Pulmonary artery endothelial cell (primary cell): ENCODE measurements at regions not wholly inside any gene's neighbourhood (a gene's known extent, or its start where the extent isn't known, plus 50 kb on each side); places are given as distances from the start of the nearest gene placed in this dataset.

Experiments used
- DNase-seq: peaks from one replicate; pipeline ENCODE4 v3.0.0-alpha.2; 2011; ENCODE audit warnings: low read depth, low spot score

GRCh38 chr10:118501637-118502440, 93.6 kb downstream of the PRLHR start:
- DNase-seq: no peak

DNA sequence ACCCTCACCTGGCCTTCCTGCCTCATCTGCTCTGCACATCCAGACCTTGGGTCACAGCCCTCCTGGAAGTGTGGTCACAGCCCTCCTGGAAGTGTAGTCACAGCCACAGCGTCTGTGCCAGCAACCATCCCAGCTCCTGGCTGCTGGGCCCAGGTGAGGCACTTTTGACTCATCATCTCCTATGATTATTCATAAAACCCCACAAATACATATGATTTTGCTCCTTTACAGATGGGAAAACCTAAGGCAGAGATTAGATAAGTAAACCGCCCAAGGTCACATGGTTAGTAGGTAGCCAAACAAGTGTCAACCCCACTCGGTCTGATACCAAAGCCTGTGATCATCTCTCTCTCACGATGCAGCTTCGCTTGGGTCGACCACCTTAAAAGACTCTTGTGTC, 94.3 kb downstream of the PRLHR start:
- DNase-seq: no peak

- DNase-seq: no peak
These were observed 94.9 kb downstream of the PRLHR start for GRCh38 chr10:118500477-118501104.

DNA sequence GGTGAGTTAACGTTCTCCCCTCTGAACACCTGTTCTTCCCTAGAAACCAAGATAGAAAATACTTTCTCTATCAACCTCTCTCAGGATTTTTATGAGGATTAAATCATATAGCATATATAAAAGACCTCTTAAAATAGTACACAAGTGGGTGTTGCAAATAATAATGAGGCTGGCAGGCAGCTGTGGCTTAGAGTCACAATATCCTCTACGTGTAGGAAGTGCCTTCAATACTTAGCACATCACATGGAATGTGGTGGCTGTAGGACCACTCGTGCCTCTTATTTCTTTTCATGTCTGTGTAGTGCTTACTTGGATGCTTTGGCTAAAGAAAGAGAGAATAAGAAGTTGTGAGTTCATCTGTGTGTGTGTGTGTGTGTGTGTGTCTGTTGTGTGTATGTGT, 96.3 kb downstream of the PRLHR start:
- DNase-seq: no peak

GRCh38 chr10:118498623-118499022, 96.8 kb downstream of the PRLHR start:
- no peak for DNase-seq

DNA sequence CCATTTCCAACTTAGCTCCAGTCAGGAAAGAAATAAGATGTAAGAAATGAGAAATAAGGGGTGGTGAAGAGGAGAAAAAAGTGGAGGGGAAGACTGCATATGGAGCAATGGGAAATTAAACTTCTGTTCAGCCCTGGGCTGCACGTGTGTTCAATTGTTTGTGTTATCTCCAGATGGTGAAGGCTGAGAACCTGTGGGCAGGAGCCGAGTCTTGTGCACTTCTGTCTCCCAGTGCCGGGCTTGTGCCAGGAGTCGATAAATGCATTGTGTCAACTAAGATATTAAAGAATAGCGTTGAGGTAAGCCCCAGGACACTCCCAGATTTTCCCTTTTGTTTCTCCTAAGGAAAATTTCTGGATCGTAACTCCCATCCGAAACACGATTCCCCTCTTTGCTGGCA, 98.2 kb downstream of the PRLHR start:
- DNase-seq: no peak

DNA sequence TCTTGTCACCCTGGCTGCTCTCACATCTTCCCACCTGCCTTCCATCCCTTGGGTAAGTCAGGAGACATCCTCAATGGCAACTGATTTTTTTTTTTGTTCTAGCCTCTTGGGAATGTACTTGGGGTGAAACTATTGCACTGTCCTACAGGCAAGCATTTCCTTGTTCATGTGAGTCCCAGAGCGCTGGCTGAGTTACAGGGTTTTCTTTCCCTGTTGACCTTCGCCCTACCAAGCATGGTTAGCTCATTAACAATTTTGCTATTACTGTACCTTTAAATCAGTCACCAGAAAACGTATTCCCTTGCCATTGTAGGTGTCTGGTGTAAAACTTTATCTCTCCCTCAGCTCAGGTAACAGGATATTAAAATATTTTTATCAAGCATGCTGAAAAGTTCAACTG, 98.9 kb downstream of the PRLHR start:
- no peak for DNase-seq

DNA sequence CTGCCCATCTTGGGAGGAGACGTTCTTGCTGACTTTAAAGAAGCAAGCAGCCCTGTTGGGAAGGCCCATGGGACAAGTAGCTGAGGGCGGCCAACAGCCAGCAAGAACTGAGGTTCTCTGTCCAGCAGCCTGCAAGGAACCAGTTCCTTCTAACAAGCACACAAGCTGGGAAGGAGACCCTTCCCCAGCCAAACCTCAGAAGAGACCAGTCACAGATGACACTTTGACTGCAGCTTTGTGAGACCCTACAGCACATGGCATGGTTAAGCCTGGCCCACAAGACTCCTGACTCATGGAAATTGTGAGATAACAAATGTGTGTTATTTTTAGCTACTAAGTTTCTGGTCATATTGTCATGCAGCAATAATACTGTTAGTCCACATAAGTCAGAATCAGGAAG, 99.9 kb downstream of the PRLHR start:
- no peak for DNase-seq

- DNase-seq: no peak
These were observed 104.4 kb downstream of the PRLHR start for GRCh38 chr10:118491055-118491454.

- no peak for DNase-seq
These were observed 106.5 kb downstream of the PRLHR start for GRCh38 chr10:118488710-118489497.

GRCh38 chr10:118485641-118486040, 109.8 kb downstream of the PRLHR start:
- DNase-seq: no peak

DNA sequence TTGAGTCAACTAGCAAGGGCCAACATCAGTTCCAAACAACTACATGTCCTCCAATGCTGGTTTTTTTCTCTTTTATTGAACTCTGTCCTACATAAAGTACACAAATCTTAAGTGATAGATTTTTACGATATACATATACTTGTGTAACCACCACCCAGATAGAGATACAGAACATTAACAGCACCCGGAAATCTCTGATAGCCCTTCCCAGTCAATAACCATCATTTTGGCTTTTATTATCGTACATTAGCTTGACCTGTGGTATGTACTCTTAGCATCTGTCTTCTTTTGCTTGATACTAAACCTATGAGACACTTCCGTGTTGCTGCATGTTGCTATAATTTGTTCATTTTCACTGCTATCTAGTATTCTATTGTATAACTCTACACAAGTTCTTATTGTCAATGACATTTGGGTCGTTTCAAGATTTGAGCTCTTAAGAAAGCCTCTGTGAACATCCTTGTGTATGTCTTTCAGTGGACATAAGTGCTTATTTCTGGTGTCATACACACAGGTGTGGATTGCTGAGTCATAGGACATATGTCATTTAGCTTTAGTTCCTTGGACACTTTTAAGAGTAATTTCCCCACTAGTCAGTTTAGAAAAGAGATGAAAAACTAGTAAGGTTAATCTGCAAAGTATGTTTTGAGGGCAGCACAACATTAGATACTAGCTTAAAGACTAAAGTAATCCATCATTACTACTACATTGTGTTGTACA, 111.1 kb downstream of the PRLHR start:
- DNase-seq: no peak

DNA sequence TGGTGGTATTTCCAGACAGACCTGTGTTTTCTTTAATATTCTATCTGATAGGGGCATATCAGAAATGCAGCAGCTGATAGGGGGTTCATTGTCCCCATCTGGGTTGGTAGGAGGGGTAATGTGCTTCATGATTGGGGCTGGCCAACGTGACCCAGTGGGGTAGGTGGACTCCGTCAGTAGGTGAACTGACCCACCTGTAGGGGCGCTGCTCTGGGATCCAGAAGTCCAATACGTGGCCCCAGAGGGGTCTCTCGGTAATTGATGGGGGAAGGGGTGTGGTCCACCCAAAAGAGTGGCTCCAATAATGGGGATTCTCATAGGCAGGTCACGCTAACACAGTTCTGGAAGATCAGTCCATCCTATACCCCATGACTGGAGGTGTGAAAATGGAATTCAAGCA, 112.0 kb downstream of the PRLHR start:
- no peak for DNase-seq

DNA sequence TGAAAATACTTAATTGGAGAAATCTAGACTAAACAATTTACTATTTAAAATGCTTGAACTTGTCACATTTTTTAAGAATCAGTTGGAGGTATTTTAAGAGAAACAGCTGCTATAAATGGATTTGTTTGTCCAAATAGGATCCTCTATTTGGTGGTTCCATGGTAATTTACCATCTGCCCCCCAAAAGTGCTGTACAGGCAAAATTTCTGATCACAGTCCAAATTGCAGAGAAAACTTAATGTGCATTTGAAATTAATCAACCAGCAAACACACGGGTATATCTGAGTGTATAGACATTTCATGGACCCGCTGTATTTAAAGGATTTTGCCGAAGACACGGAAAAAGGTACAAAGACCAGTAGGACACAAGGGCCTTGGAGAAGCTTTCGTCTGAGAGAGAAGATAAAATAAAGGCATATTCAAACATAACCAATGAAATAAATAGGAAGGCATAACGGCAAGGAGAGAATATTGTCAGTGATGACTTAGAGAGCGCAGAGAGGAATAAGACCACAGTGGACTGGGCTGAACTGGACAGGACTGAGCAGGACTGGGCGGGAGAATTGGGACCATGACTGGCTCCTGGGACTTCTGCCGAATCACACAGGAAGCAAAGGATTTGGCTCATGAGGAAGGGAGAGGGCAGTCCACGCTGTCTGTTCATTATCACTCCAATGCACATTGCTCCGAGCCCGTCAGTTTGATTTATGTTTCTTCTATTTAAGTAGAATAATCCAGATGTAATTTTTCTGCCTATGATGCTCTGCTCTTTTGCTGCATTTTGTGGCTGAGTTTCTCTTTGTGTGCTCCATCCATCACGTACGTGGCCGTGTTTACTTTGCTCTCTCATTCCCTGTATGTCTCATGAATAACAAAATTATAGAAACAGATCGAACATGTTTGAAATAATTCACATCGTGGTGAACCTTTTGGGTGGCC, 112.8 kb downstream of the PRLHR start:
- DNase-seq: no peak

GRCh38 chr10:118481871-118482270, 113.6 kb downstream of the PRLHR start:
- no peak for DNase-seq

DNA sequence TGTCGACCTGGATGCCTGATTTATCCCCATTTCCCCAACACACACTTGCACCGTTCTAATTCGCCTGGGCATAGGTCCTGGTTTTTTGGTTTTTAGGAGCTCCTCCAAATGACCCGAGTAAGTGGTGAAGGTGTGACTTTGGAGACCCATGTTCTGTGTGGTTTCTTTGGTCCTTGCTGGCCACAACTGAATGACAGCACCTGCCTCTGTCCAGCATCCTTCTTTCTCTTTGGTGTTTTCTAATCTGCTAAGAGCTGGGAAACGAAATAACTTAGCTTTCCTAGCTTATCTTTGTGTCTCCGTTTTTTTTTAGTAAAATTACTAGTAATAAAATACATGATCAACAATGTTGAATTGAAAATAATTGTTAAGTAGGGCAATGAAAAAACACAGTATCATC, 120.2 kb downstream of the PRLHR start:
- DNase-seq: no peak

DNA sequence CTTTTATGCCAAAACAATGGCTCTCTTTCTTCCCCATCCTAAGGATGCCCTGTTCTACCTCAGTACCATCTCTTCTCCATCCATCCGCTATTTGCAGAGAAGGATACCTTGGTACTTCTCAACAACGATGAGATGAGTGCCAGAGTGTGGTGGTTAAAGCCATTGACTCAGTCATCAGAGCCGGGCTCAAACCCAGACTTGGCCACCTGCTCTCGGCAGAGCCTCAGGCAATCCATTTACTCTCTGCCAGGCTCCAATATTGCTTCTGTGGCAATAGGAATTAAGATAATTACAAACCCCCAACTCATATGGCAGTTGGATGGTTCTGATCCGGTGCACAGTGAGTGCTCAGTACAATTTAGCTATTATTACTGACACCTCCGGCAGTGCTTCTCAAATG, 121.3 kb downstream of the PRLHR start:
- no peak for DNase-seq

- DNase-seq: no peak
These were observed 122.0 kb downstream of the PRLHR start for GRCh38 chr10:118473305-118473960.

DNA sequence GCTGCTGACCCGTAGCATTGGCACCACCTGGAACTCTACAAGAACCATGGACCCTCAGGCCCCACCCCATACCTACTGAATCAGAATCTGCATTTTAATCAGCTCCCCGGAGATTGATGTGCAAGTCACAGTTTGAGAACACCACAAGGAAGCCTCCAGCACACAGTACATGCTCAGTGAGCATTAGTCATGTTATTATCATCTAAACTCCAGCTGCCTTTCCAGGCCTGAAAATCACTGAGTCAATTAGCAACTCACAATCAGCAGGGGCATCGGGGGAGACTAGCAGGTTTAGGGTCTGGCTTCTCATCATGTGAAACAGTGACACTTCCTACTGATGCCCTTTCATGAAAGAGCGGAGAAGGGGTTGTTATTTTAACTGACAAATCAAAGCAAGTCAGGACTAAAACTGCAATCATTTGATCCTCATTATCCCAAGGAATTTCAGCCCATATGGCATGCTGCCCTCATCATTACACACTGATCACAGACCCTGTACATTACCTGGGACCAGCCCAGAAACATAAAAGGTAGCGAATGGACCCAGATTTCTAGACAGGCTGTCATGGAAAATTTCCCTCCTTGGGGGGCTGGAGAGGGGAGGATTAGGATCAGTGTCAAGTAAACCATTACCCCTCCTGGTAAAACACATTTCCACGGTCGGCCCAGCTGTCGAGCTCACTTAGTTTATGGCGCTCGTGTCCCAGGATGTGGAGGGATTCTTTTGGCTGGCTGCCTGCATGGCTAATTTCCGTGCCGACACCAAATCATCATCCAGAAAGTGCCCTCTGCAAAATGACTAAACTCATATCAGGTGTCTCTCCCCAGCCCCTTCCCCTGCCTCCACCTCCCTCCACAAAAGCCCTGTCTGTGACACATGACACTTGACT, 122.8 kb downstream of the PRLHR start:
- DNase-seq: no peak
